HG03342 (cell line): ENCODE measurements at regions not wholly inside any gene's neighbourhood (a gene's known extent, or its start where the extent isn't known, plus 50 kb on each side); places are given as distances from the start of the nearest gene placed in this dataset.
"Not testable (repeated sequence)": the region's sequence is repeated elsewhere in the genome, so short reads cannot be mapped to it uniquely, and the experiment has no call there.

Experiments used
- ATAC-seq: cut with Tn5 transposase; IDR thresholded peaks from one replicate; pipeline ENCODE4 v1.9.1; 2021; ENCODE audit warnings: mild to moderate bottlenecking, moderate library complexity; ENCODE audit not compliant: unreplicated experiment

DNA sequence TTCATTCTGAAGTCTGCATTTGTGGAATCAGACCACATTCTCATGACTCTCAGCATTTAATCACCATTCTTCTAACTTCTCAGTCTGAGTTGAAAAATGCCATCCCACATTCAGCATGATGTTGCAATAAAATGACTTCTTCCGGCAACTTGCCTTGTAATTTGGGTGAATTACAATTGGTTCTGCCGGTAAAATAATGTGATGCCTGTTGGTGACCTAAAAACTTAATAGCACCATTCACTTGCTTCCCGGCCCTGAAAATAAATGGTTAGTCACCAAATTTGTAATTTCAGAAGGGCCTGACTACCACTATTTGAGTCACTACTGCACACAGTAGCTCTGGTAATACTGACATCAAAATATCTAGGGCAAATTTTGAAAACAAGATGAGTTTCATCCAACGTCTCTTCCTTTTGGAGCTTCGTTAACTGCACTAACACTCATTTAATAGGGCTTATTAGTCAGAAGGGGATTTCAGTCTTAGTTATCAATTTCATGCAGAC lies 637.1 kb upstream of the CHAC2 start:
- no peak for ATAC-seq

DNA sequence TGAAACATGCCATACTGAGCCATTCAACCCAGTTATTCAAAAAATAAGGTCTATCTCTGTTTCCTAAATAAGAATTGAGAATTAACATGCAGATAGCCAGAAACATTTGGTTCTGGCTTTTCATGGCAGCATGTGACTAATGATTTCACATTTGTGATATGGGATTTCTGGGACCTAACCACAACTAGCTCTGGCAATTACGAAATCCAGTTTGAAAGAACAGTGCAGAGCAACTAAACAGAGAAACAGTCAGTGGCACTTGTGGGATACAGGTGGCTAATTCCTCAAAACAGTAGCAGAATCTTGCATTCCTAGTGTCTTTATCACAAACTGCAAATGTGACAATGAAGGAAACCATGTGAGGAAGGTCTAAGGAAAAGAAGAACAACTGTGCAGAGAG lies 637.8 kb upstream of the CHAC2 start:
- ATAC-seq, result no peak

DNA sequence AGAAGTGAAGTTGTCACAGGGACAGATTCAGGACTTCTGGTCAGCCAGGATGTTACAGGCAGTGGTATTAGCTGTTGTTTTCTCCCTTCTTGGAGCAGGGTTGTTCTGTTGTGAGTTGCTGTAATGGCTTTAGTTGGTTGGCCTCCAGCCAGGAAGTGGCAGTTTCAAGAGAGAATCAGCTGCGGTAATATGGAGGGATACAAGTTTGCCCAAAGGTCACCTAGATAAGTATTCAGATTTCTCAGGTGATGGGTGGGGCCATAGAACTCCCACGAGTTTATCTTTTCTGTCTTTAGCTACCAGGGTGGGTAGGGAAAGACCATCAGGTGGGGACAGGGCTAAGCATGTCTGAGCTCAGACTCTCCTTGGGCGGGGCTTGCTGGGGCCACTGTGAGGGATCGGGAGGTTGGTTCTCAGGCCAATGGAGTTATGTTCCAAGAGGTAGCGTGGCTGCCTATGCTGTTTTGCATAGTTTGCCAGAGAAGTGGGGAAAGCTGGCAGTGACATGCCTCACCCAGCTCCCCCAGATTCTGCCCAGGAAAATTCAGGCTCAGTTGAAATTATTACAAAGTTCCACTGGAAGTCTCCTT lies 640.4 kb upstream of the CHAC2 start:
- no peak for ATAC-seq

DNA sequence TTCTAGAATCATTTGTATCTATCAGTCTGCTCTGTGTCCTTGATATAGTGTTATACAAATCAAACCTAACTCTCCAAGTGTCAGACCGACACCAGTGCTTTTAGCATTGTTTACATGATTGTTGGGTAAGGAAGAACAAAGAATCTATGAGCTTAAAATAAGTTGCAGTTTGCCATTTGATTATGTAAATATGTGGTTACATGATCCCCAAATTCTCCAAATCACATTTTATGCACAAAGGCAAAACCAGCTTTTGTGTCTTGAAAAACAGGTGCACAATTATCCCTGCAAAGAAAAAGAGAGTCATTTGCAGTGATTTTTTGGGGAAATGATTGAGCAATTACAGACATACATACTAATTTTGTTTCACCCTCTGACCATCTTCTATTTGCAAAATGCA lies 652.6 kb upstream of the CHAC2 start:
- no peak for ATAC-seq

DNA sequence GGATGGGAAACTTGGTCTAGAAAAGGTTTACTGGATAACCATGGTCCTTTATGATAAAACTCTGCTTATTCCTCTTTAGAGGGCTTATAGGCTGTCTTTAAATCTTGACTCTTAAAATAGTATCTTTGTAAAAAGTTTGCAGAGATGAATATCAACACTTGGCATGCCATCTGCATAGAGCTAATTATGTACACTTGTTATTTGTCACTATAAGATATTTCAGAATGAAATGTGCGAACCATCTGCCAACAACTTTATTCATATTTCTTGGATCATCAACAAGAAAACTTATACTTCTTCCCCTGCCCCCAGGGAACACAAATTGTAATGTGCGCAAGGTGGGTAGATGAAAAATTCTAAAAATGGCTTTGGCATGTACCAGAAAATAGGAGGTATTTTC lies 653.0 kb upstream of the CHAC2 start:
- ATAC-seq, result no peak

DNA sequence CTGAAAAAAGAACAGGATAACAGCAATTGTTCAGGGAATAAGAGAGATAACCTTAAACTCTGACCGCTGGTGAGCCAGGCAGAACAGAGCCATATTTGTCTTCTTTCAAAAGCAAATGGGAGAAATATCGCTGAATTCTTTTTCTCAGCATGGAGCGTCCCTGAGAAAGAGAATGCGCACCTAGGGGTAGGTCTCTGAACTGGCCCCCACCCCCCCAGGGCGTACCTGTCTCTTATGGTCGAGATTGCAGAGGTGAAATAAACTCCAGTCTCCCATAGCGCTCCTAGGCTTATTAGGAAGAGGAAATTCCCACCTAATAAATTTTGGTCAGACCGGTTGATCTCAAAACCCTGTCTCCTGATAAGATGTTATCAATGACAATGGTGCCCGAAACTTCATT lies 655.2 kb upstream of the CHAC2 start:
- not testable (repeated sequence) for ATAC-seq

DNA sequence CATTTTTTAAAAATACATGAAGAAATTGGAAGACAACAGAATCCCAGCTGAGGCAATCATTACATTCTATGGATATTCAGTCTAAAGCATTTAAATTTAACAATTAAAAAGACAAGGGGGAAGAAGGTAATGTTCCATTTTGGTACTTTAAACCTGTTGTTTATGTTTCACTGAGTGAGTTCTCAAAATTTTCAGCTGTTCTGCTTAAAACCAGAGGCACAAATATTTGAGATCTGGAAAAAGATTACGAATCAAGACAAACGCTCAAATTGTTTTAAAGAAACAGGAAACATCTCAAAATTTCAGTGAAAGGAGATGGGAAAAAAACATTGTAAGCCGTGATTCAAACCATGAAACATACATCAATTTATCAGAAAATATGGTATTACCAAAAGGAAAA lies 656.2 kb upstream of the CHAC2 start:
- ATAC-seq, result no peak

DNA sequence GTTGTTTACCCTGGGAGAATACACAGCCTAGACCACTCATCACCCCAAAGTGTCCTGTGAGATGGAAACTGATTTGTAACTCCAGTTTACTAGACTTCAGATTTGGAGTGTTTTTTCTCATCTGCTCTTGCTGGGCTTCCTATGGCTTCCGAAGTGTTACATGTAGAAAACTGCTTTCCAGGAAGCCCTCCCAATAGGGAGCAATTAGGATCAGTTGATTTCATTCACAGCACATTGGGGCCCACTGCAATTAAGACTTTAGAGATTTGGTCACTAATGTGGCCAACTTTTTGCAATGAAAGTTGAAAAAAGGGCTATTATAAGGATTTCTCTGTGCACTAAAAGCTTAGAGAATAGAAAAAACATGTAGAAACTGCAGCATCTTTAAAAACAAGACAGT lies 656.6 kb upstream of the CHAC2 start:
- ATAC-seq, result no peak

DNA sequence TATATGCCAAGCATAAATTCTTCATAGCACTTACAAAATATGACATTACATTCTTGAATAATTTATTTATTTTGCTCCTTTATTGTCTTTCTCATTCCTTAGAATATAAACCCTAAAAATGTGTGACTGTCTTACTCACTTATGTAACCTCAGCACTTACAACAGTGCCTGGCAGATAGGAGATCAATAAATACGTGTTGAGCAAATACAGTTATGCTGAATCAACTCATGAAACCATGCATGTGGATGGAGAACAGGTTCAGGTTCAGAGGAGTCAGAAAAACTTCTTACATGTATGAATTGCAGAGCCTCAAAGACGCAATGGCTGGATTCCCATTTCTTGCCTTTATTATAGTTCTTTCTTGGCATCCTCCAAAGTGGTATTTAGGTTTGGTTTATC lies 659.4 kb upstream of the CHAC2 start:
- ATAC-seq, result no peak

DNA sequence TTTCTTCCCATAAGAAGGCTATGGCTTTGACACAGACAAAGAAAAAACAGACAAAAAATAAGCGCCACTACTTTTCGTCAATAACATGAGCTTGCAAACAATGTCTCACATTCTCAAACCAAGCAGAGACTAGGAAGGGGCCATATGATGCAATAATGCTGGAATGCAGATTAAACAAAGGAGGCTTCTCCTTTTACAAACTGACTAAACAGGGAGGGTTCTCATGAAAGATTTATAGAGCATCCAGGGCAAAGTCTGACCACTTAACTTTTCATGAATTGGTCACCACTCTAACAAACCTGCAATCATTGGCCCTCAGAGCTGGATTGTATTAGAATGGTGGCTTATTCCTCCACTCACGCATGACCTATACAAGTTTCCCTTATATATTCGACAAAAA lies 663.3 kb upstream of the CHAC2 start:
- no peak for ATAC-seq

DNA sequence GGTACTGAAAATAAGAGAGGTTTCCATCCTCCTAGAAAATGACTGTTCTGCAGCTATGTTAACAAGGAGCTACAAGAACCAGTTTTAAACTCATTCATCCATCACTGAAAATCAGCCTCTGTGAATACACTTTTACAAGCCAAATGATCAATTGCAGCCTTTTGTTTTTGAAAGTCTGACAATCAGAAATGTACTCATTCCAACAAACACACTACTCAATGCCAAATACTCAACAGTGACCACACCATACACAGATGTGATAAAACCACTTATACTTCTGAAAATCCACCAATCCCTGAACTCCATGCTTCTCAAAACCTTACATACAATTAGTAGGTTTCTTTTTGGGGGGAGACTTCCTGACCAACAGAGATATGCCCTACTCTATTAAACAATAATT lies 663.9 kb upstream of the CHAC2 start:
- no peak for ATAC-seq

DNA sequence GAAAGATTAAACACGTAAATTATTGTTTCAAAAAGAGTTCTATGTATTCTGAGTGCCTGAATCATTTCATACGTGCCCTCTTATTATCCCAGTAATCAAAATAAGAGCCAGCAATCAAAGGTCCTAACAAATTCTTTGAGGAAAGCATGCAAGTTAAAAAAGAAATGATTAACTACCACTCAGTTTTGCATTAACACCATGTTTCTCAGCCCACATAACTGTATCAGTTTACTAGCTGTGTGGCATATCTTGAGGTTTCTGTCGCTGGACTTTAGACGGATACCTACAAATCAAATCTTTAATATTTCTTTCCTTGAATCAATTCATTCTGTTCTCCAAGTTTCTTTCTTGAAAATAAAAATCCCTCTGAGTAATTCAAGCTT lies 668.9 kb upstream of the CHAC2 start:
- no peak for ATAC-seq

DNA sequence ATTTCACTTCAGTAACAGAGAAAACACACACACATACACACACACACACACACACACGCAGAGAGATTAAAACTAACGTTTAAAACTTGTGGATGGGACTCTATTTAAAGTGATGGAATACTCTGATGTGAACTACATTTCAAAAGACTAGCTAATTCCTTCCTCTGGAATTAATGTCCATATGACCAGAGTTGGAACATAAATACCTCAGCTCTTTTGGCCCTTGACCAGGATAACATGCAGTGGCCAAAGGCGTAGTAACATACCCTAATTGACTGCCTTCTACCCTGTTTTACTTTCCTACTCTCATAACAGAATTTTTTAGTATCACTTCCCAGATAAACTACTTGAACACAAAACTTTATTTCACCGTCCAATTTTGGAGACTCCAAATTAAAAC lies 671.3 kb upstream of the CHAC2 start:
- ATAC-seq, result no peak

DNA sequence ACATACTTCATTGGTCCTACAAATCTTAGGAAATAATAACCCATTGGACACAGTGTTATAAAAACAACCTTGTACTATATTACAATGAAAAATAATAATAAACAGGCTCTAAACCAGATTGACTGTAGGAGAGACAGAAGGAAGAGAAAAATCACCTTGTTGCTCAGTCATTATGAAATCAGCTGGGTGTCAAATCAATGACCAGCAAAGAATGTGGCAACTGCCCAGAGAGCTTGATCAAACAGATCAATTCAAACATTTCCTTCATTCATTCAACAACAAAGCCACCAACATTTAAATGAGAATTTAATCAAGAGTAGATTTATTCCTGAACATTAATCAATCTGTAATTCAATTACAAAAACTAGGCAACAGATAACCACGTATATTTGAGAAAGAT lies 671.9 kb upstream of the CHAC2 start:
- no peak for ATAC-seq

DNA sequence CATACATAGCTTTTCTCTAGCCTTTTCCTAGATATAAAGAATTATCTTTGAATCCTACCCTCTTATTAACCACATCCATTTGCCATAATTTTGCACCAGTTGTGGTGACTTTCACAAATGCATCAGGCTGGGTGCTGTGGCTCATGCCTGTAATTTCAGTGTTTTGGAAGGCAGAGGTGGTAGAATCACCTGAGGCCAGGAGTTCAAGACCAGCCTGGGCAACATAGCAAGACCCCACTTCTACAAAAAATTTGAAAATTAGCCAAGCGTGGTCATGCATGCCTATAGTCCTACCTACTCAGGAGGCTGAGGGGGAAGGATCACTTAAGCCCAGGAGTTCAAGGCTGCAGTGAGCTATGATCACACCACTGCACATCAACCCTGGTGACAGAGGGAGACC lies 672.4 kb upstream of the CHAC2 start:
- no peak for ATAC-seq

DNA sequence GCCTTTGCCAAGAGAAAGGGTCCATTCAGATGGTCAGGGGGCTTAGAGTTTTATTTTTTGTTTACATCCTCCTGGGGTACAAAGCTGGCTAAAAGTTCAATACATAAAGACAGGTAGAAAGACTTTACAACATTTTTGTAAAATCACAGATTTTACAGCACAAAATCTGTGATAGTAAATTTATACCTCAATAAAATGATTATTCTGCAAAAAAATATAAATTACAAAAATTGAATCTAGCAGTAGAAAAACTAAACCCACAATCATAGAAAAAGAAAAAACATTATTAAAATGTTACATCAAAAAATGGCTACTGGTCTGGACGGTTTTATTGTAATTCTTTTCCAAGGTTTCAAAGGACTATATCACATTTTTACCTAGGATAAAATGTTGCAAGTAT lies 674.2 kb upstream of the CHAC2 start:
- no peak for ATAC-seq

DNA sequence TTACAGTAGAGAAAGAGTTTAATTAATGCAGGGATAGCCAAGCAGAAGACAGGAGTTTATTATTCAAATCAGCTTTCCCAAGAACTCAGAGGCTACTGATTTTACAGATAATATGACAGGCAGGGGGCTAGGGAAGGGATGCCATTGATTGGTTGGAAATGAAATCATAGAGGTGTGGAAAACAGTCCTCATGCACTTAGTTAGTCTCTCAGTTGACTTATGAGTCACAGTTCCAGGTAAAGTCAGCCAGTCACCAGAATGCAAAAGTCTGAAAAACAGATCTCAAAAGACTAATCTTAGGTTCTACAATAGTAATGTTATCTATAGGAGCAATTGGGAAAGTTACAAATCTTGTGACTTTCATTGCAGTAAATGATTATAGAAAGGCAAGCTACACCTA lies 676.4 kb upstream of the CHAC2 start:
- no peak for ATAC-seq

DNA sequence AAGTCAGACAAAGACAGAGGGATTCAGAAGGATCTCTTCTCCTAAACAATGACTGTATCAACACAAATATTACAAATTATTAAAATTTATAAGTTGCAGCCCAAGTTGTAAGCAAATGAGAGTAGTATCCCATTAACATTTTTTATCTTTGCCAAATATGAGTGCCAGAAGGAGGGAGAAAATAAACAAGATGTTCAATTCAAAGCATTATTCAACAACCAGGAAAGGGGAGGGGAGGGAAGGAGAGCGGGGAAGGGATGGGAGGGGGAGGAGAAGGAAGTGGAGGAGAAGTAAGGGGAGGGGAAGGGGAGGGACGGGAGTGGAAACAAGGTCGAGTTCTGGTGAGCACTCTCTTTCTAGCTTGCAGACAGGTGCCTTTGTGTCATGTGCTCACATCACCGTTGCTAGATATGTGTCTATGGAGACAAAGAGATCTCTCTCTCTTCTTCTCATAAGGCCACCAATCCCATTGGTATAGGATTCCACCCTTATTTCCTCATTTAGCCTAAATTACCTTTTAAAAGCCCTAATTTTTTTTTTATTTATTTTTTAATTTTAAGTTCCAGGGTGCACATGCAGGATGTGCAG lies 679.6 kb upstream of the CHAC2 start:
- no peak for ATAC-seq

DNA sequence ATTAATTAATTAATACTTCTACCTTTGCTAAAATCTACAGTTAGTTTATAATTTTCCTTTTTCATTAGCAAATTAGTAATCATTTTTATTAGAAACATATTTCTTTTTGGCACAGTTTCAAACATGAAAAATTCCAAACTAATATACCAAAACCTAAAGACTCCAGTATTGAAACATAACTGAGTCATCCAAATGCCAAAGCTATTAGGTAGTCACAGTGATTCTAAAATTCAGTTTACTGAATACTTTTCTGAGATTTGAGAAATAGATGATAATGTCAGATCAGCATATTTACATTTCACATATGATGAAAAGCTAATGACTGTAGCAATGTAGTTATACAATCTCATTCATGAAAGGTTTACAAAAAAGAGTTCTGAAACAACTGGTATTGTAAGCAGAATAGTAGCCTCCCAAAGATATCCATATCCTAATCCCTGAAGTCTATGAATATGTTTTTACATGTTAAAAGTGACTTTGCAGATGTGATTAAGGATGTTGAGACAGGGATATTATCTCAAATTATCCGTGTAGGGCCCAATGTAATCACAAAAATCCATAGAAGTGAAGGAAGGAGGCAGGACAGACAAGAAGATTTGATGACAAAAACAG lies 680.2 kb upstream of the CHAC2 start:
- no peak for ATAC-seq

DNA sequence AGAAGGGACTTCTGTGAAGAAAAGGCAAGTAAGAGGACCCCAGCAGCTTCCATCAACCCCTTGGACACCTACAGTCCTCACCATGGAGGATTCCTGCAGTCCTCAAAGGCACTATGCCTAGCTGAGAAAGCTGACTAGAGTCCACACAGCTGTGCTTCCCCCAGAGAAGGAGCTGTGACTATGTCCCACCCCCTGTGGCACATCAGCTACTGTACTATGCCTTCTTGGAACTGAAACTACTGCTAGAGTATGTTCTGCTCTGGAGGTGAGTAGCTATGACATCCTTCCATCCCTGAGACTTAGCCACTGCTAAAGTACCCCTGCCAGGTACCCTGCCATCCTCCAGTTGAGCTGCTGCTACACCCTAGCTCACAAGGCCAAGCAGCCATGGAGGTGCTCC lies 690.2 kb upstream of the CHAC2 start:
- no peak for ATAC-seq

DNA sequence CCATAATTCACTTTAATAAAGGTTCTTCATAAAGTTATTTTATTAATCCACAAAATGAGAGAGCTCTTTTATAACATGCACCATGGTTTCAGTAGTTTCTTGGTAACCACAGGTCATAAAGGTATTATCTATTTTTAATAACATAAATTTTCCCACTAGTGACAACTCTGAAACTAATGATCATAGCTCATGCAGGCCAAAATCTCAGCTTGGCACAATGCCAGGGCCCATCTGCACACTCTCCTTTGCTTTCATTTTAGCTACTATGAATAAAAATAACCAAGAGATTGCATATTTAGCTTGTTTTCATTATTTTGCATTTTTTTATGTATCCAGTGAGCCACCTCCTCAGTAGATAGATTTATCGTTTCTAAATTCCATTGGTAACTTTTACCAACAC lies 691.8 kb upstream of the CHAC2 start:
- no peak for ATAC-seq

DNA sequence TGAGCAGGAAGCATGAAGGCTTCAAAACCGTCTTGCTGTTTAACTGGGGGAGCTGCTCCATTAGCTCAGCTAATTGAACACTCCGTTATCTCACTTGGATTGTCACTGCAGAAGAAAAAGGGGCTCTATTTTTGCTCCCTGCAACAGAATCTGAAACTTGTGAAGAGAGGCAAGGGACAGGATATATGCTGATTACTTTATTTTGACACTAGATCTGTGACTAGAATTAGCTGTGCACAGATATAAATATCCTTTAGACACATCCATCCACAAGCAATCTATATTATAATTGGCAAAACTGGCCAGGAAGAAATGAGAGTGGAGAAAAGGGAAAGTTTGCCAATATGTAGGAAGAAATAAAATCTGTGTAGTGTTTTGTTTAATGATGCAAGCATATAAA lies 700.1 kb upstream of the CHAC2 start:
- no peak for ATAC-seq

DNA sequence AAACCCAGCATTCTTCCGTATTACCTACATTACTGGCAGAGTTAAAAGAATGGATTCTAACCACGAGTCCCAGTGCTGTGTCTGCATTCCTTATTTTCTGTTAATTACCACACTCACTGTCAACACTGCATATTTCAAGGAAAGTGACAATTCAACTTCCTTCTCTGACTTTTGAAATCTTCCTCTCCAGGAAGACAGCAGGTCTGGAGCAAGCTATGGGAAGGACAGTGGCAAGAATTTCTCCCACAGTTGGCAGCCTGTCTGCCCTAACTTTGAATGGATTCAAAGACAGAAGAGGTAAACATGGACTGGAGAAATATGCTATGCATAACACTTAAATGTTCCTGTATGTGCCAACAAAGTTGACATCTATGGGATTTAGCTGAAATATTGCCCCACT lies 700.5 kb upstream of the CHAC2 start:
- no peak for ATAC-seq
